Embryonic facial prominence (tissue), 1 donor: ENCODE measurements at regions not wholly inside any gene's neighbourhood (a gene's known extent, or its start where the extent isn't known, plus 50 kb on each side); places are given as distances from the start of the nearest gene placed in this dataset.
"Not testable (repeated sequence)": the region's sequence is repeated elsewhere in the genome, so short reads cannot be mapped to it uniquely, and the experiment has no call there.

Experiments used
- DNase-seq: peaks from one replicate; pipeline ENCODE4 v3.0.0-alpha.2; 2016; ENCODE audit errors: extremely low spot score

GRCh38 chr9:102728946-102729345 is 266.2 kb upstream of the CYLC2 start:
- no peak for DNase-seq

- no peak for DNase-seq
Observed at GRCh38 chr9:102714184-102714583, 280.9 kb upstream of the CYLC2 start.

- not testable (repeated sequence) for DNase-seq
Observed at GRCh38 chr9:102712910-102713309, 282.2 kb upstream of the CYLC2 start.

- DNase-seq: no peak
Observed at GRCh38 chr9:102700936-102701335, 294.2 kb upstream of the CYLC2 start.

- no peak for DNase-seq
Observed at GRCh38 chr9:102669220-102669619, 325.9 kb upstream of the CYLC2 start.

- no peak for DNase-seq
Observed at GRCh38 chr9:102652471-102652870, 342.7 kb upstream of the CYLC2 start.

- no peak for DNase-seq
Observed at GRCh38 chr9:102650896-102651295, 344.2 kb upstream of the CYLC2 start.

GRCh38 chr9:102642651-102643050 is 352.5 kb upstream of the CYLC2 start:
- DNase-seq: no peak

GRCh38 chr9:102631559-102631958 is 363.6 kb upstream of the CYLC2 start:
- DNase-seq: no peak

- DNase-seq: no peak
Observed at GRCh38 chr9:102609461-102609860, 385.7 kb upstream of the CYLC2 start.

GRCh38 chr9:102603198-102604195 is 391.6 kb upstream of the CYLC2 start:
- DNase-seq: not testable (repeated sequence)

GRCh38 chr9:102594241-102594640 is 400.9 kb upstream of the CYLC2 start:
- DNase-seq: no peak

GRCh38 chr9:102587281-102587680 is 407.9 kb upstream of the CYLC2 start:
- DNase-seq: no peak

GRCh38 chr9:102569436-102569835 is 425.7 kb upstream of the CYLC2 start:
- no peak for DNase-seq

GRCh38 chr9:102551346-102551745 is 443.8 kb upstream of the CYLC2 start:
- DNase-seq: no peak

- no peak for DNase-seq
Observed at GRCh38 chr9:102550886-102551285, 444.2 kb upstream of the CYLC2 start.

GRCh38 chr9:102550266-102550665 is 444.9 kb upstream of the CYLC2 start:
- no peak for DNase-seq

GRCh38 chr9:102534031-102534430 is 461.1 kb upstream of the CYLC2 start:
- DNase-seq: no peak

- peak; percentile 31 for DNase-seq
Observed at GRCh38 chr9:102521097-102521755, 473.9 kb upstream of the CYLC2 start.

GRCh38 chr9:102519423-102519822 is 475.7 kb upstream of the CYLC2 start:
- no peak for DNase-seq

GRCh38 chr9:102518324-102518723 is 476.8 kb upstream of the CYLC2 start:
- no peak for DNase-seq

- DNase-seq: no peak
Observed at GRCh38 chr9:102514541-102514940, 480.6 kb upstream of the CYLC2 start.
